KG1 (cell line): ENCODE measurements at regions not wholly inside any gene's neighbourhood (a gene's known extent, or its start where the extent isn't known, plus 50 kb on each side); places are given as distances from the start of the nearest gene placed in this dataset.

Experiments used
- DNase-seq: peaks from one replicate; lab custom pipeline; 2025; lab: John Stamatoyannopoulos, UW

GRCh38 chr2:173589604-173590275 is 235.1 kb downstream of the CDCA7 start:
- DNase-seq, result no peak

GRCh38 chr2:173590276-173590861 is 235.7 kb downstream of the CDCA7 start:
- no peak for DNase-seq

GRCh38 chr2:173593109-173593508 is 238.4 kb downstream of the CDCA7 start:
- no peak for DNase-seq

- no peak for DNase-seq
These were observed 241.6 kb downstream of the CDCA7 start for GRCh38 chr2:173596244-173596643.

GRCh38 chr2:173598525-173598924 is 243.9 kb downstream of the CDCA7 start:
- no peak for DNase-seq

GRCh38 chr2:173599821-173600359 is 245.2 kb downstream of the CDCA7 start:
- no peak for DNase-seq

GRCh38 chr2:173602153-173602795 is 247.6 kb downstream of the CDCA7 start:
- DNase-seq, result no peak

- no peak for DNase-seq
These were observed 251.3 kb downstream of the CDCA7 start for GRCh38 chr2:173605994-173606393.

GRCh38 chr2:173606619-173607248 is 252.1 kb downstream of the CDCA7 start:
- DNase-seq, result no peak

GRCh38 chr2:173607606-173608311 is 253.1 kb downstream of the CDCA7 start:
- DNase-seq, result no peak

- no peak for DNase-seq
These were observed 256.4 kb downstream of the CDCA7 start for GRCh38 chr2:173611121-173611520.

- DNase-seq, result no peak
These were observed 257.7 kb downstream of the CDCA7 start for GRCh38 chr2:173612354-173612753.

GRCh38 chr2:173613386-173613785 is 258.7 kb downstream of the CDCA7 start:
- DNase-seq, result no peak

GRCh38 chr2:173614265-173614930 is 259.7 kb downstream of the CDCA7 start:
- no peak for DNase-seq

GRCh38 chr2:173623438-173624319 is 269.0 kb downstream of the CDCA7 start:
- no peak for DNase-seq

GRCh38 chr2:173625315-173625714 is 270.6 kb downstream of the CDCA7 start:
- DNase-seq, result no peak

GRCh38 chr2:173629076-173629475 is 274.4 kb downstream of the CDCA7 start:
- DNase-seq, result no peak

- DNase-seq, result no peak
These were observed 275.9 kb downstream of the CDCA7 start for GRCh38 chr2:173630425-173631126.

GRCh38 chr2:173631127-173631460 is 276.4 kb downstream of the CDCA7 start:
- DNase-seq, result no peak

GRCh38 chr2:173644146-173644545 is 289.5 kb downstream of the CDCA7 start:
- DNase-seq, result no peak
